Uterus (tissue), 2 donors: ENCODE measurements at regions not wholly inside any gene's neighbourhood (a gene's known extent, or its start where the extent isn't known, plus 50 kb on each side); places are given as distances from the start of the nearest gene placed in this dataset.

ENCODE experiments used
- POLR2A ChIP-seq, 2 donors: fragments of 450-650 bp; IDR thresholded peaks; one replicate each; pipeline ENCODE4 v1.6.1; 2016; ENCODE audit warnings: antibody characterized with exemption in 2 of 2, mild to moderate bottlenecking in 1 of 2, moderate library complexity in 1 of 2
- TF ChIP-seq, protein P1 (sequence below), 4 experiments: fragments of 200-600 bp in 2 of 4; fragments of 450-650 bp in 2 of 4; sonication (generic) in 2 of 4; IDR thresholded peaks; one replicate each; pipeline ENCODE4 v1.5.1; 2016 to 2019; ENCODE audit warnings: antibody characterized with exemption in 4 of 4, mild to moderate bottlenecking in 2 of 4, moderate library complexity in 1 of 4

DNA sequence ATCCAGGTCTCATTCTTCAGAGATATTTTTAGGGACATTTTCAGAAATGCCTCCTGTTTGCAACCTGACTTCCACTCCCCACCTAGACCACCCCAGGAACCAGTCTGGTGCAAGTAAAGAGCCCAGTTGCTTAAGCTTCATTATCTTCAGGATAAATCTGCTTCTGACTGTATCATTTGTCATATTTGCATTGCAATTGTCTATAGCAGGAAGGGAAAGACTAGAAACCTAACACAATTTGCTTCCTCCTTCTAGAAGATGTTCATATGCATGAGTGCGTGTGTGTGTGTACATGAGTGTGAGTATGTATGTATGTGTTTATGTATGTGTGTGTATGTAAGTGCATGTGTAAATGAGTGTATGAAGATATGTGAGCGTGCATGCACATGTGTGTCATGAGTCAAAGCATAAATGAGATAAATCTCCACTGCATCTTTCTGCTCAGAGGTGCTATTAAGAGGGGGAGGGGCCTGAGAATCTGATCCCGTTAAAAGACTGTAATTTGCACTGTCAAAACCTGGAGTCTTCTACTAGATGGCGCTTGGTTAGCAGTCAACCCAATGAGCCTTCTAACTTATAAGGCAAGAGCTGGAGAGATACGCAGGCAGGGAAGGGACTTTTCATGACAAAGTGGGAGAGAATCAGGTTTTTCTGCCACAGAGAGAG, 178.8 kb upstream of the KL start:
- TF ChIP-seq, protein P1, sequence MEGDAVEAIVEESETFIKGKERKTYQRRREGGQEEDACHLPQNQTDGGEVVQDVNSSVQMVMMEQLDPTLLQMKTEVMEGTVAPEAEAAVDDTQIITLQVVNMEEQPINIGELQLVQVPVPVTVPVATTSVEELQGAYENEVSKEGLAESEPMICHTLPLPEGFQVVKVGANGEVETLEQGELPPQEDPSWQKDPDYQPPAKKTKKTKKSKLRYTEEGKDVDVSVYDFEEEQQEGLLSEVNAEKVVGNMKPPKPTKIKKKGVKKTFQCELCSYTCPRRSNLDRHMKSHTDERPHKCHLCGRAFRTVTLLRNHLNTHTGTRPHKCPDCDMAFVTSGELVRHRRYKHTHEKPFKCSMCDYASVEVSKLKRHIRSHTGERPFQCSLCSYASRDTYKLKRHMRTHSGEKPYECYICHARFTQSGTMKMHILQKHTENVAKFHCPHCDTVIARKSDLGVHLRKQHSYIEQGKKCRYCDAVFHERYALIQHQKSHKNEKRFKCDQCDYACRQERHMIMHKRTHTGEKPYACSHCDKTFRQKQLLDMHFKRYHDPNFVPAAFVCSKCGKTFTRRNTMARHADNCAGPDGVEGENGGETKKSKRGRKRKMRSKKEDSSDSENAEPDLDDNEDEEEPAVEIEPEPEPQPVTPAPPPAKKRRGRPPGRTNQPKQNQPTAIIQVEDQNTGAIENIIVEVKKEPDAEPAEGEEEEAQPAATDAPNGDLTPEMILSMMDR (IDR thresholded peaks at IDR 0.05) = no peak
- no peak for TF ChIP-seq POLR2A (IDR thresholded peaks at IDR 0.05)
